ENCODE measurements at regions not wholly inside any gene's neighbourhood (a gene's known extent, or its start where the extent isn't known, plus 50 kb on each side); places are given as distances from the start of the nearest gene placed in this dataset.

- DNase-seq: no peak
These were observed 168.4 kb downstream of the ZFP36L2 start for GRCh38 chr2:43057742-43058725.

GRCh38 chr2:43057026-43057741 is 169.2 kb downstream of the ZFP36L2 start:
- peak in 55 of 56 donors; percentile 37 to 93 (median 82) for DNase-seq

- DNase-seq: no peak
These were observed 170.4 kb downstream of the ZFP36L2 start for GRCh38 chr2:43055985-43056384.

- DNase-seq: no peak
These were observed 171.1 kb downstream of the ZFP36L2 start for GRCh38 chr2:43055086-43055912.

- no peak for DNase-seq
These were observed 172.0 kb downstream of the ZFP36L2 start for GRCh38 chr2:43054367-43054766.

GRCh38 chr2:43052944-43053306 is 173.5 kb downstream of the ZFP36L2 start:
- DNase-seq: no peak

- no peak for DNase-seq
These were observed 174.0 kb downstream of the ZFP36L2 start for GRCh38 chr2:43052204-43052943.

GRCh38 chr2:43051338-43051737 is 175.1 kb downstream of the ZFP36L2 start:
- no peak for DNase-seq

- DNase-seq: no peak
These were observed 175.5 kb downstream of the ZFP36L2 start for GRCh38 chr2:43050866-43051265.

GRCh38 chr2:43049836-43050801 is 176.3 kb downstream of the ZFP36L2 start:
- no peak for DNase-seq

GRCh38 chr2:43047187-43047780 is 179.1 kb downstream of the ZFP36L2 start:
- no peak for DNase-seq

GRCh38 chr2:43045866-43046265 is 180.5 kb downstream of the ZFP36L2 start:
- DNase-seq: no peak

- no peak for DNase-seq
These were observed 182.2 kb downstream of the ZFP36L2 start for GRCh38 chr2:43044093-43044681.

- DNase-seq: no peak
These were observed 182.9 kb downstream of the ZFP36L2 start for GRCh38 chr2:43043553-43043870.

GRCh38 chr2:43041661-43042360 is 184.6 kb downstream of the ZFP36L2 start:
- no peak for DNase-seq

- DNase-seq: no peak
These were observed 185.2 kb downstream of the ZFP36L2 start for GRCh38 chr2:43041173-43041591.

- DNase-seq: no peak
These were observed 186.1 kb downstream of the ZFP36L2 start for GRCh38 chr2:43040084-43040854.

Data from nucleus accumbens (tissue), 56 donors.